ENCODE measurements at regions not wholly inside any gene's neighbourhood (a gene's known extent, or its start where the extent isn't known, plus 50 kb on each side); places are given as distances from the start of the nearest gene placed in this dataset.

- TF ChIP-seq ZBTB49 (CRISPR knock-in tag; IDR thresholded peaks at IDR 0.05; ENCODE audit: borderline replicate concordance) (no peak), NFXL1 (CRISPR knock-in tag; IDR thresholded peaks at IDR 0.05) (no peak), E2F6 (IDR thresholded peaks at IDR 0.05; ENCODE audit: borderline replicate concordance in 1 of 2, extremely low read depth in 1 of 2, insufficient read depth in 1 of 2, insufficient read length in 1 of 2, low read depth in 1 of 2, low read length in 1 of 2, poor library complexity in 1 of 2, severe bottlenecking in 1 of 2) (no peak), ZNF609 (CRISPR knock-in tag; IDR thresholded peaks at IDR 0.05; ENCODE audit: borderline replicate concordance) (no peak), PRPF4 (IDR thresholded peaks at IDR 0.05; ENCODE audit: insufficient read depth, low read depth, low read length, poor library complexity, severe bottlenecking) (no peak), NR2F6 (CRISPR knock-in tag; IDR thresholded peaks at IDR 0.05) (no peak), TRIM25 (IDR thresholded peaks at IDR 0.05; ENCODE audit: borderline replicate concordance) (no peak), TCF7 (IDR thresholded peaks at IDR 0.05; ENCODE audit: borderline replicate concordance) (no peak), CREBBP (IDR thresholded peaks at IDR 0.05; ENCODE audit: low read depth, low read length) (no peak)
- TF ChIP-seq, protein P1, sequence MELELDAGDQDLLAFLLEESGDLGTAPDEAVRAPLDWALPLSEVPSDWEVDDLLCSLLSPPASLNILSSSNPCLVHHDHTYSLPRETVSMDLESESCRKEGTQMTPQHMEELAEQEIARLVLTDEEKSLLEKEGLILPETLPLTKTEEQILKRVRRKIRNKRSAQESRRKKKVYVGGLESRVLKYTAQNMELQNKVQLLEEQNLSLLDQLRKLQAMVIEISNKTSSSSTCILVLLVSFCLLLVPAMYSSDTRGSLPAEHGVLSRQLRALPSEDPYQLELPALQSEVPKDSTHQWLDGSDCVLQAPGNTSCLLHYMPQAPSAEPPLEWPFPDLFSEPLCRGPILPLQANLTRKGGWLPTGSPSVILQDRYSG (tag; conservative IDR thresholded peaks at IDR 0.05; ENCODE audit: low read depth), result no peak
- TF ChIP-seq, protein P2, sequence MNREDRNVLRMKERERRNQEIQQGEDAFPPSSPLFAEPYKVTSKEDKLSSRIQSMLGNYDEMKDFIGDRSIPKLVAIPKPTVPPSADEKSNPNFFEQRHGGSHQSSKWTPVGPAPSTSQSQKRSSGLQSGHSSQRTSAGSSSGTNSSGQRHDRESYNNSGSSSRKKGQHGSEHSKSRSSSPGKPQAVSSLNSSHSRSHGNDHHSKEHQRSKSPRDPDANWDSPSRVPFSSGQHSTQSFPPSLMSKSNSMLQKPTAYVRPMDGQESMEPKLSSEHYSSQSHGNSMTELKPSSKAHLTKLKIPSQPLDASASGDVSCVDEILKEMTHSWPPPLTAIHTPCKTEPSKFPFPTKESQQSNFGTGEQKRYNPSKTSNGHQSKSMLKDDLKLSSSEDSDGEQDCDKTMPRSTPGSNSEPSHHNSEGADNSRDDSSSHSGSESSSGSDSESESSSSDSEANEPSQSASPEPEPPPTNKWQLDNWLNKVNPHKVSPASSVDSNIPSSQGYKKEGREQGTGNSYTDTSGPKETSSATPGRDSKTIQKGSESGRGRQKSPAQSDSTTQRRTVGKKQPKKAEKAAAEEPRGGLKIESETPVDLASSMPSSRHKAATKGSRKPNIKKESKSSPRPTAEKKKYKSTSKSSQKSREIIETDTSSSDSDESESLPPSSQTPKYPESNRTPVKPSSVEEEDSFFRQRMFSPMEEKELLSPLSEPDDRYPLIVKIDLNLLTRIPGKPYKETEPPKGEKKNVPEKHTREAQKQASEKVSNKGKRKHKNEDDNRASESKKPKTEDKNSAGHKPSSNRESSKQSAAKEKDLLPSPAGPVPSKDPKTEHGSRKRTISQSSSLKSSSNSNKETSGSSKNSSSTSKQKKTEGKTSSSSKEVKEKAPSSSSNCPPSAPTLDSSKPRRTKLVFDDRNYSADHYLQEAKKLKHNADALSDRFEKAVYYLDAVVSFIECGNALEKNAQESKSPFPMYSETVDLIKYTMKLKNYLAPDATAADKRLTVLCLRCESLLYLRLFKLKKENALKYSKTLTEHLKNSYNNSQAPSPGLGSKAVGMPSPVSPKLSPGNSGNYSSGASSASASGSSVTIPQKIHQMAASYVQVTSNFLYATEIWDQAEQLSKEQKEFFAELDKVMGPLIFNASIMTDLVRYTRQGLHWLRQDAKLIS (CRISPR knock-in tag; IDR thresholded peaks at IDR 0.05), result no peak
Observed at GRCh38 chr6:19613678-19614077, 223.5 kb upstream of the ID4 start (continued).
